IMR-90 (cell line): ENCODE measurements at regions not wholly inside any gene's neighbourhood (a gene's known extent, or its start where the extent isn't known, plus 50 kb on each side); places are given as distances from the start of the nearest gene placed in this dataset.

ENCODE experiments used
- ATAC-seq: fragments of 200-7000 bp; cut with Tn5 transposase; 2 replicates; pipeline ENCODE4 v1.9.1; 2020; ENCODE audit warnings: low read depth, mild to moderate bottlenecking, moderate library complexity
- BruUV-seq: library from RNA; stranded (reverse); fragments of 400-500 nt; replicated peaks from 2 replicates; lab custom pipeline; 2021; lab: Mats Ljungman, UMichigan
- CTCF ChIA-PET: fragments of 300-600 bp; formaldehyde crosslinking; extraction: SDS; loops from one replicate; lab custom pipeline; 2021; ENCODE audit warnings: antibody characterized with exemption; lab: Yijun Ruan, JAX
- POLR2A ChIA-PET: fragments of 300-600 bp; sonication (Branson Sonifier 250); formaldehyde crosslinking; loops from one replicate; lab custom pipeline; 2022; ENCODE audit warnings: antibody characterized with exemption; ENCODE audit not compliant: unreplicated experiment; lab: Charles Lee
- DNase-seq: peaks from one replicate; pipeline ENCODE4 v3.0.0; 2013
- H2AFZ ChIP-seq: replicated peaks from 2 replicates; pipeline ENCODE3; 2013; ENCODE audit warnings: low read length, mild to moderate bottlenecking; ENCODE audit not compliant: poor library complexity
- H2AK5ac ChIP-seq: 2 replicates; pipeline ENCODE4 v1.6.1; 2013; ENCODE audit warnings: low read depth, low read length, inconsistent platforms
- H2AK9ac ChIP-seq: replicated peaks from 2 replicates; pipeline ENCODE3; 2013; ENCODE audit warnings: mild to moderate bottlenecking, low read depth, low read length, moderate library complexity; ENCODE audit not compliant: poor library complexity
- H2BK120ac ChIP-seq: 2 replicates; pipeline ENCODE4 v1.6.1; 2013; ENCODE audit warnings: low read depth, low read length, inconsistent platforms
- H2BK15ac ChIP-seq: 3 replicates; pipeline ENCODE4 v1.6.1; 2013; ENCODE audit warnings: low read depth, low read length, inconsistent platforms
- H2BK20ac ChIP-seq: 2 replicates; pipeline ENCODE4 v1.6.1; 2013; ENCODE audit warnings: low read depth, mild to moderate bottlenecking, inconsistent platforms, low read length, moderate library complexity
- H2BK5ac ChIP-seq: 2 replicates; pipeline ENCODE4 v1.6.1; 2013; ENCODE audit warnings: mild to moderate bottlenecking, low read depth, low read length, inconsistent platforms; ENCODE audit not compliant: poor library complexity, severe bottlenecking
- H3K14ac ChIP-seq: replicated peaks from 2 replicates; pipeline ENCODE4 v1.6.1; 2013; ENCODE audit warnings: low read depth, low read length, inconsistent platforms
- H3K18ac ChIP-seq: 2 replicates; pipeline ENCODE4 v1.6.1; 2013; ENCODE audit warnings: low read depth, low read length, control low read depth
- H3K23ac ChIP-seq: 2 replicates; pipeline ENCODE4 v1.6.1; 2013; ENCODE audit warnings: low read depth, low read length, inconsistent platforms
- H3K27ac ChIP-seq: 2 replicates; pipeline ENCODE4 v1.5.1; 2013; ENCODE audit warnings: mild to moderate bottlenecking, control low read depth, low read length; ENCODE audit not compliant: insufficient read depth
- H3K27me3 ChIP-seq: 2 replicates; pipeline ENCODE4 v1.6.1; 2013; ENCODE audit warnings: low read length; ENCODE audit not compliant: control insufficient read depth, insufficient read depth
- H3K36me3 ChIP-seq: 2 replicates; pipeline ENCODE4 v1.6.1; 2013; ENCODE audit warnings: low read length, mixed read lengths; ENCODE audit not compliant: control insufficient read depth, insufficient read depth
- H3K4ac ChIP-seq: 2 replicates; pipeline ENCODE4 v1.6.1; 2013; ENCODE audit warnings: low read depth, low read length, inconsistent platforms
- H3K4me1 ChIP-seq: 2 replicates; pipeline ENCODE4 v1.6.1; 2013; ENCODE audit warnings: low read length, mixed read lengths; ENCODE audit not compliant: control insufficient read depth, insufficient read depth
- H3K4me2 ChIP-seq: 2 replicates; pipeline ENCODE4 v1.6.1; 2013; ENCODE audit warnings: low read depth, mild to moderate bottlenecking, control low read depth, low read length, moderate library complexity
- H3K4me3 ChIP-seq: 2 replicates; pipeline ENCODE4 v1.5.1; 2013; ENCODE audit warnings: low read depth, mild to moderate bottlenecking, control low read depth, low read length, moderate library complexity; ENCODE audit not compliant: insufficient read depth
- H3K56ac ChIP-seq: 2 replicates; pipeline ENCODE4 v1.6.1; 2013; ENCODE audit warnings: low read length, inconsistent platforms; ENCODE audit not compliant: insufficient read depth; ENCODE audit errors: extremely low read depth
- H3K79me1 ChIP-seq, 2 experiments: 2 replicates each; pipeline ENCODE4 v1.6.1; 2013; ENCODE audit warnings: low read length in 2 of 2, inconsistent platforms in 1 of 2, low read depth in 1 of 2
- H3K9ac ChIP-seq: 2 replicates; pipeline ENCODE4 v1.6.1; 2013; ENCODE audit warnings: low read depth, low read length, control low read depth
- H3K9me1 ChIP-seq: 2 replicates; pipeline ENCODE4 v1.6.1; 2013; ENCODE audit warnings: low read length, inconsistent platforms; ENCODE audit not compliant: insufficient read depth
- H3K9me3 ChIP-seq: 2 replicates; pipeline ENCODE4 v1.6.1; 2013; ENCODE audit warnings: low read length; ENCODE audit not compliant: control insufficient read depth, insufficient read depth
- H4K20me1 ChIP-seq: 2 replicates; pipeline ENCODE4 v1.6.1; 2013; ENCODE audit warnings: low read length, inconsistent platforms; ENCODE audit not compliant: insufficient read depth
- H4K5ac ChIP-seq: 2 replicates; pipeline ENCODE4 v1.6.1; 2013; ENCODE audit warnings: mild to moderate bottlenecking, low read depth, low read length, control low read depth
- H4K8ac ChIP-seq, 2 experiments: 2 replicates each; pipeline ENCODE4 v1.6.1; 2013; ENCODE audit warnings: low read depth in 2 of 2, low read length in 2 of 2, control low read depth in 1 of 2, inconsistent platforms in 1 of 2
- H4K91ac ChIP-seq: 2 replicates; pipeline ENCODE4 v1.6.1; 2013; ENCODE audit warnings: low read depth, low read length, inconsistent platforms; ENCODE audit not compliant: insufficient read depth
- BHLHE40 ChIP-seq: fragments of 150-350 bp; IDR thresholded peaks from 2 replicates; pipeline ENCODE4 v1.6.1; 2016; ENCODE audit warnings: mild to moderate bottlenecking, low read depth, low read length
- CEBPB ChIP-seq: IDR thresholded peaks from 2 replicates; pipeline ENCODE4 v1.6.1; 2012; ENCODE audit warnings: low read depth, low read length, improper control_type of control experiment
- CHD1 ChIP-seq: IDR thresholded peaks from 2 replicates; pipeline ENCODE4 v1.6.1; 2012; ENCODE audit warnings: low read depth, low read length, improper control_type of control experiment
- FOS ChIP-seq: fragments of 150-350 bp; IDR thresholded peaks from 2 replicates; pipeline ENCODE4 v1.6.1; 2016; ENCODE audit warnings: low read depth, low read length
- MAFK ChIP-seq: IDR thresholded peaks from 2 replicates; pipeline ENCODE4 v1.6.1; 2012; ENCODE audit warnings: low read depth, low read length, improper control_type of control experiment
- MAZ ChIP-seq: IDR thresholded peaks from 2 replicates; pipeline ENCODE4 v1.6.1; 2012; ENCODE audit warnings: low read depth, mild to moderate bottlenecking, low read length, improper control_type of control experiment, moderate library complexity, borderline replicate concordance
- MXI1 ChIP-seq: IDR thresholded peaks from 2 replicates; pipeline ENCODE4 v1.6.1; 2012; ENCODE audit warnings: low read depth, mild to moderate bottlenecking, low read length, moderate library complexity, borderline replicate concordance
- NFE2L2 ChIP-seq: fragments of 150-350 bp; IDR thresholded peaks from 2 replicates; pipeline ENCODE4 v1.6.1; 2016; ENCODE audit warnings: low read depth, mild to moderate bottlenecking, low read length
- POLR2A ChIP-seq: IDR thresholded peaks from 2 replicates; pipeline ENCODE4 v1.6.1; 2012; ENCODE audit warnings: mild to moderate bottlenecking, low read depth, low read length
- RAD21 ChIP-seq: IDR thresholded peaks from 2 replicates; pipeline ENCODE4 v1.6.1; 2012; ENCODE audit warnings: low read length, improper control_type of control experiment
- RCOR1 ChIP-seq: IDR thresholded peaks from 2 replicates; pipeline ENCODE4 v1.6.1; 2012; ENCODE audit warnings: mild to moderate bottlenecking, low read length, improper control_type of control experiment; ENCODE audit not compliant: insufficient replicate concordance
- RFX5 ChIP-seq: IDR thresholded peaks from 2 replicates; pipeline ENCODE4 v1.8.0; 2012; ENCODE audit warnings: low read depth, mild to moderate bottlenecking, low read length, moderate library complexity
- WGBS, 2 experiments: methylation state at CpG; one replicate each; pipeline versions ENCODE4 v1.1.5 to v1.1.7; 2013; ENCODE audit warnings: missing lambda C conversion rate in 2 of 2; ENCODE audit not compliant: insufficient read length in 1 of 2; ENCODE audit errors: extremely low coverage in 2 of 2; 5-methylcytosine and 5-hydroxymethylcytosine counted together
- dilution Hi-C: fragments of 300-500 bp; cut with HindIII; formaldehyde crosslinking; loops from one replicate; pipeline ENCODE4 v1.14.3; 2018; ENCODE audit warnings: low sequenced_read_pairs; ENCODE audit not compliant: unreplicated experiment
- in situ Hi-C: fragments of 300-500 bp; cut with MboI; formaldehyde crosslinking; loops from 3 replicates; pipeline ENCODE4 v1.14.3; 2019; ENCODE audit warnings: low sequenced_read_pairs, inconsistent platforms, mixed read lengths
- intact Hi-C: fragments of 100-400 bp; cut with micrococcal nuclease; formaldehyde crosslinking; loops from 2 replicates; pipeline ENCODE4 v1.10.0; 2022
- TF ChIP-seq, protein P1 (sequence below): fragments of 150-350 bp; IDR thresholded peaks from 2 replicates; pipeline ENCODE4 v1.6.1; 2017; ENCODE audit warnings: mild to moderate bottlenecking, antibody characterized with exemption, low read length, low read depth
- TF ChIP-seq, protein P2 (sequence below): conservative IDR thresholded peaks from 2 replicates; pipeline ENCODE4 v1.5.1; 2012; ENCODE audit warnings: mild to moderate bottlenecking, low read depth, low read length, improper control_type of control experiment

DNA sequence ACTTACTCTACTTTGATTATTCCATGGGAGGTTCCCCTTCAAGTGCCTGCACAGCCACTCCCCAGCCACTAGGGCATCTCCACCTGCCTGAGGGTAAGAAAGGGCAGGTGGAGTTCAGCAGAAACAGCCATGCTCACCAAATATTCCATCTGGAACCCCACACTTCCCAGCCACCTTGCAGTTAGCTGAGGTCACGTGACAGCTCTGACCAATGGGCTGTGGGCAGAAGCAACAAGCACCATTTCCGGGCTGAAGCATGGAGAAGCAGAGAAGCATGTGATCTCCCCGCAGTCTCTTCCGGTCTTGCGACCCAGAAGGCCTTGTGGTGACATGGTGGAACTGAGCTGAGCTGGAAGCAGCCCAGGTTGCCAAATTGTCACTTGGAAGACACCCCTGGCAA, 108.6 kb downstream of the CCT6B start:
- Histone ChIP-seq H4K91ac (no peak overlapping the region), H4K20me1 (no peaks in the 10 kb centered on the region), H2BK15ac (no peak overlapping the region), H3K14ac (no peak overlapping the region), H3K27ac (no peak overlapping the region), H2BK120ac (no peak overlapping the region), H3K9ac (no peak overlapping the region), H3K4me3 (no peak overlapping the region), H3K4ac (no peak overlapping the region), H3K9me3 (no peaks in the 10 kb centered on the region), H3K9me1 (no peaks in the 10 kb centered on the region), H2AFZ (no peak overlapping the region), H4K8ac (no peak overlapping the region), H2BK20ac (no peak overlapping the region), H2BK5ac (no peak overlapping the region), H2AK5ac (no peak overlapping the region), H3K4me1 (no peaks in the 10 kb centered on the region), H3K27me3 (no peaks in the 10 kb centered on the region; the same call in 1 of the 2 replicates), H4K5ac (no peak overlapping the region), H3K36me3 (no peaks in the 10 kb centered on the region), H3K18ac (no peak overlapping the region), H3K56ac (no peak overlapping the region), H3K4me2 (no peak overlapping the region), H2AK9ac (no peak overlapping the region), H3K23ac (no peak overlapping the region), H3K79me1 (no peaks in the 10 kb centered on the region)
- no CpG with 5 or more reads among the region's 5 CpGs for WGBS, 2 experiments
- no peak for ATAC-seq
- no peak for DNase-seq
- in situ Hi-C loops (no loop called here), dilution Hi-C loops (no loop called here), intact Hi-C loops (no loop called here)
- TF ChIP-seq POLR2A, result no peak
- TF ChIP-seq CHD1, result no peak
- TF ChIP-seq FOS, result no peak
- TF ChIP-seq, protein P1, sequence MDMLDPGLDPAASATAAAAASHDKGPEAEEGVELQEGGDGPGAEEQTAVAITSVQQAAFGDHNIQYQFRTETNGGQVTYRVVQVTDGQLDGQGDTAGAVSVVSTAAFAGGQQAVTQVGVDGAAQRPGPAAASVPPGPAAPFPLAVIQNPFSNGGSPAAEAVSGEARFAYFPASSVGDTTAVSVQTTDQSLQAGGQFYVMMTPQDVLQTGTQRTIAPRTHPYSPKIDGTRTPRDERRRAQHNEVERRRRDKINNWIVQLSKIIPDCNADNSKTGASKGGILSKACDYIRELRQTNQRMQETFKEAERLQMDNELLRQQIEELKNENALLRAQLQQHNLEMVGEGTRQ, result no peak
- no peak for TF ChIP-seq NFE2L2
- no peak for TF ChIP-seq BHLHE40
- TF ChIP-seq CEBPB, result no peak
- TF ChIP-seq, protein P2, sequence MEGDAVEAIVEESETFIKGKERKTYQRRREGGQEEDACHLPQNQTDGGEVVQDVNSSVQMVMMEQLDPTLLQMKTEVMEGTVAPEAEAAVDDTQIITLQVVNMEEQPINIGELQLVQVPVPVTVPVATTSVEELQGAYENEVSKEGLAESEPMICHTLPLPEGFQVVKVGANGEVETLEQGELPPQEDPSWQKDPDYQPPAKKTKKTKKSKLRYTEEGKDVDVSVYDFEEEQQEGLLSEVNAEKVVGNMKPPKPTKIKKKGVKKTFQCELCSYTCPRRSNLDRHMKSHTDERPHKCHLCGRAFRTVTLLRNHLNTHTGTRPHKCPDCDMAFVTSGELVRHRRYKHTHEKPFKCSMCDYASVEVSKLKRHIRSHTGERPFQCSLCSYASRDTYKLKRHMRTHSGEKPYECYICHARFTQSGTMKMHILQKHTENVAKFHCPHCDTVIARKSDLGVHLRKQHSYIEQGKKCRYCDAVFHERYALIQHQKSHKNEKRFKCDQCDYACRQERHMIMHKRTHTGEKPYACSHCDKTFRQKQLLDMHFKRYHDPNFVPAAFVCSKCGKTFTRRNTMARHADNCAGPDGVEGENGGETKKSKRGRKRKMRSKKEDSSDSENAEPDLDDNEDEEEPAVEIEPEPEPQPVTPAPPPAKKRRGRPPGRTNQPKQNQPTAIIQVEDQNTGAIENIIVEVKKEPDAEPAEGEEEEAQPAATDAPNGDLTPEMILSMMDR, result no peak
- TF ChIP-seq RFX5, result no peak
- no peak for TF ChIP-seq MXI1
- TF ChIP-seq RAD21, result no peak
- TF ChIP-seq RCOR1, result no peak
- TF ChIP-seq MAZ, result no peak
- no peak for TF ChIP-seq MAFK
- ChIA-PET CTCF (no interaction called here), POLR2A (no interaction called here)
- no TSS peak for BruUV-seq
